BJ (cell line): ENCODE measurements at regions not wholly inside any gene's neighbourhood (a gene's known extent, or its start where the extent isn't known, plus 50 kb on each side); places are given as distances from the start of the nearest gene placed in this dataset. TPM values are rescaled to one million over a fixed set of nuclear protein-coding genes. Genes with fewer than 3 reads are reported as not detected.

Experiments
- CTCF ChIA-PET: fragments of 350-600 bp; formaldehyde crosslinking; extraction: SDS; loops from one replicate; lab custom pipeline; 2021; ENCODE audit warnings: antibody characterized with exemption, inconsistent platforms; lab: Yijun Ruan, JAX
- POLR2A ChIA-PET: fragments of 300-600 bp; sonication (Branson Sonifier 250); formaldehyde crosslinking; extraction: SDS; loops from one replicate; lab custom pipeline; 2021; ENCODE audit warnings: antibody characterized with exemption; lab: Charles Lee
- DNase-seq: peaks from one replicate; pipeline ENCODE4 v3.0.0-alpha.2; 2011; ENCODE audit warnings: low read depth
- H3K27me3 ChIP-seq: 2 replicates; pipeline ENCODE4 v1.6.0; 2011; ENCODE audit warnings: low read length; ENCODE audit not compliant: control insufficient read depth, insufficient read depth
- H3K36me3 ChIP-seq: 2 replicates; pipeline ENCODE4 v1.5.1; 2011; ENCODE audit warnings: low read length; ENCODE audit not compliant: control insufficient read depth, insufficient read depth
- H3K4me3 ChIP-seq: 2 replicates; pipeline ENCODE4 v1.5.1; 2011; ENCODE audit warnings: low read depth, mild to moderate bottlenecking, control low read depth, low read length
- CTCF ChIP-seq: IDR thresholded peaks from 2 replicates; pipeline ENCODE4 v1.5.1; 2011; ENCODE audit warnings: low read depth, mild to moderate bottlenecking, control low read depth, inconsistent platforms, low read length, moderate library complexity; ENCODE audit not compliant: insufficient read depth
- small RNA-seq: library from RNA; depleted of rRNA; stranded (forward); fragments of <200 nt; gene quantifications from one replicate; pipeline ENCODE3, GENCODE V24; 2012; ENCODE audit warnings: low replicate concordance, low read depth; ENCODE audit not compliant: insufficient read length

GRCh38 chr1:209531549-209531948 is 52.0 kb upstream of the CAMK1G start:
- TF ChIP-seq CTCF = no peak
- Histone ChIP-seq H3K4me3 (no peak overlapping the region), H3K36me3 (no peaks in the 10 kb centered on the region), H3K27me3 (peaks cover 5% of the 10 kb centered on the region)
- DNase-seq = no peak
- CTCF ChIA-PET = interaction anchor here (1.0 kb wide), 1 partner anchor 12 kb away, joined by 3 read pairs; no protein-coding TSS in a partner anchor
- POLR2A ChIA-PET = no interaction called here

Small RNA genes in the stretch of these regions (small RNA-seq; reads per million reads assigned to genes)
- gene AC104465.1 = not detected
